HG02571 (cell line): ENCODE measurements at regions not wholly inside any gene's neighbourhood (a gene's known extent, or its start where the extent isn't known, plus 50 kb on each side); places are given as distances from the start of the nearest gene placed in this dataset.

ENCODE experiments used
- ATAC-seq: cut with Tn5 transposase; IDR thresholded peaks from one replicate; pipeline ENCODE4 v1.9.1; 2021; ENCODE audit warnings: mild to moderate bottlenecking, moderate library complexity; ENCODE audit not compliant: unreplicated experiment

GRCh38 chr5:30764704-30765103 lies 428.8 kb upstream of the CDH6 start:
- no peak for ATAC-seq

- ATAC-seq, result no peak
Observed at GRCh38 chr5:30759731-30760130, 433.8 kb upstream of the CDH6 start.

DNA sequence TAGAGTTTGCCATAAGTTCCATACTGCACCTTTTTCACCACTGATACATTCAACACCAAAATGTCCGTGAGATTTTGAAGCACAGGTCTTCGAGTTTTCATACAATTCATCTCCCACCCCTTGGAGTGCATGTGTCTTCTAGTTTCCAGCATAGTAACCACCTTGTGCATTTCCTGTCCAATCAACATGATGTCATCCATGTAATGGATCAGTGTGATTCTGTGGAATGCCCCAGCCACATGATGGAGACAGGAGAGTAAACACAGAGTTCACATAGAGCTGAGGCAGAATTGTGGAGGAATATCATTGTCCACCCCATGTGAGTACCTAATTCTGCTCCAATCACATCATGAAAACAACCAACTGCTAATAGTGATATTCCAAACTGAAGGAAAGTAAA lies 441.5 kb upstream of the CDH6 start:
- no peak for ATAC-seq

- no peak for ATAC-seq
Observed at GRCh38 chr5:30749971-30750370, 443.5 kb upstream of the CDH6 start.

DNA sequence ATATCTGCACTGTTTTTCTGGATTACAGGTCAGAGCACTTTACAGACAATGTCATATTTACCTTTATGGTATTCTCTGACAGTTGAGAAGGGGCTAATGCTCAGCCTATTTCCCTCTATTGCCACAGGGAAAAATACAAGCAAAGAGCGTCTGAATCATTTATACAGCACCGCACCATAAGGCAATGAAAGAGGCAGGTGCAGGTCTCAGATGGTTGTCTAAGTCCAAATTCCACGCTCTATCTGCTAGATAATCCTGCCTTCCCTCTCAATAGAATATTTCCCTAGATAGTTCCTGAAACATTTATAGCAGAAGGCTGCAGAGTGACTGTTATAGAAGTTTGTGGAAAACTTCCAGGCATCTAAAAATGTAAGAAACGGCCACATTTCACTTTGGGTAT lies 446.1 kb upstream of the CDH6 start:
- no peak for ATAC-seq

DNA sequence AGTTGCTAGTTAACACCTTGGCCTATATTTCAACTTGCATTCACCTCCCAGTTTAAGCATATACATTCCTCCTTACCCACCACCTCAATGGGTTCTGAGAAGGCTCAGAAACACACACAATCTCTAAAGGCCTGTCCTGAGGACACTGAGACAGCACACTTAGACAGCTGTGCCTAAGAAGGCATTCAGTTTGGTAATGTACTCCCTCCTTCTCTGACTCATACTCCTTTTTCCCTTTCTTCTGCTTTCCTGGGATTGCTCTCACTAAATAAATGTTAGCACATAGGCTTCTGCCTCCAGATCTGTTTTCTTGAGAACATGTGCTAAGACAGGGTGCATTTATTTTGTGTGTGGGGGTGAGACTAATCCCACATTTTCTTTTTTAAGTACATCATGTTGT lies 456.8 kb upstream of the CDH6 start:
- ATAC-seq, result no peak

- no peak for ATAC-seq
Observed at GRCh38 chr5:30734118-30734517, 459.4 kb upstream of the CDH6 start.

GRCh38 chr5:30725073-30725472 lies 468.4 kb upstream of the CDH6 start:
- ATAC-seq, result no peak

DNA sequence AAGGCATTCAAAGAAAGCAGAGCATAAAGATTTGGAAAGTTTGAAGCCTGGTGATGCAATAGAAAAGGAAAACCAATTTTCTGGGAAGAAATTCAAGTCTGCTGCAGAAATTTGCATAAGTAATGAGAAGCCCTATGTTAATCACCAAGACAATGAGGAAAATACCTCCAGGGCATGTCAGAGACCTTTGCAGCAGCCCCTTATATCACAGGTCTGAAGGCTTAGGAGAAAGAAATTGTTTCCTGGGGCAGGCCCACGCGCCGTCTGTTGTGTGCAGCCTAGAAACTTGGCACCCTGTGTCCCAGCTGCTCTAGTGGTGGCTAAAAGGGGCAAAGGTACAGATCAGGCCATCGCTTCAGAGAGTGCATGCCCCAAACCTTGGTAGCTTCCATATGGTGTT lies 495.3 kb upstream of the CDH6 start:
- no peak for ATAC-seq

DNA sequence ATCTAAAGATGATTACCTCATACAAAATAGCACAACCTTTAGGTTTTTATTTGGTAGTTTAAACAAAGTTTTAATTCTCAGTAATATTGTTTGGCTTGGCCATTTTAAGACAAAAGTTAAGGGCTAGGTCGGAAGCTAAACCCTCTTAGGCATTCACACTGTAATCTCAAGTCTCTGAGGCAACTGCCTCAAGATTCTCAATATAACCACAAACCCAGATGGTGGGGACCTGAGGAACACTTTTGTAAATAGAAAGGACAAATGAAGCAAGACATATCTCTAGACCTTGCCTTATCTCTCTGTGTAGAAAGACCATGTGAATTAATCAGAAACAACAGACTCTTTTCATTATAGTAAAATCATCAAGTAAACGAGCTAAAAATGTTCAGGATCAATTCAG lies 500.2 kb upstream of the CDH6 start:
- no peak for ATAC-seq

GRCh38 chr5:30690931-30691330 lies 502.6 kb upstream of the CDH6 start:
- ATAC-seq, result no peak

DNA sequence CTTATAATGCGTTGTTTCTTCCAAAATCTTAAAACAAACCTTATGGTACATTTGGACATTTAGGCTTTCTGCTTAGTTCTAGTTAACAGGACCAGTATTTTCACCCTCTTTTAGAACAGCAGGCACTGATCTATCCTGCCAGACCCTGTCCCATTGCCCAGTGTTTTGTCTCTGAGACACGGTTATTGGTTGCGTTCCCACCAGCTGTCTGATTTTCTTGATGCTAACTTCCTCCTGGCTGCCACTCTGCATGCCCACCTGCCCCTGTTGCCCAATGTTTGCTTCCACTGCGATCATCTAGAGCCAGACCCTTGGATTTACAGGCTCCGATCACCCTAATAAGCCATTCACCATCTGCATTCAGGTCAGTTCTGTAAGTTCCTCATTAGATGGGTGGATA lies 506.0 kb upstream of the CDH6 start:
- ATAC-seq, result no peak

DNA sequence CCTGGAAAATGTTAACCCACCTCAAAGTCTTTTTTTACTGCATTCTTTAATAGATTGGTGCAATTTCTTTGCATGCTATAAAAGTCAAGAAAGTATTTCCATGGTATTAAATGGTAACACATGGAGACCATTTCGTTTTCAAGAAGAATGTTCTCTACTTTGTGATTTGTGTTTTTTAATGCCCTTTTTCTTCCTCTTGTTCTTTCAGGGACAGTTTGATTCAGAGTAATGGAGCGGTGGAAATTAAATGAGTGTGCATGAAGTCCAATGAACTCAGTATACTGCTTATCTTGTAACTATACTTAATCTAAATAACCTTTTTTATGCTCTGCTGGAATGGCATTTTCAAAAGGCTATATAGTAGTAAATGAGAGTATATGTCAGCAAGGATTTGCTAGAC lies 507.0 kb upstream of the CDH6 start:
- ATAC-seq, result no peak

DNA sequence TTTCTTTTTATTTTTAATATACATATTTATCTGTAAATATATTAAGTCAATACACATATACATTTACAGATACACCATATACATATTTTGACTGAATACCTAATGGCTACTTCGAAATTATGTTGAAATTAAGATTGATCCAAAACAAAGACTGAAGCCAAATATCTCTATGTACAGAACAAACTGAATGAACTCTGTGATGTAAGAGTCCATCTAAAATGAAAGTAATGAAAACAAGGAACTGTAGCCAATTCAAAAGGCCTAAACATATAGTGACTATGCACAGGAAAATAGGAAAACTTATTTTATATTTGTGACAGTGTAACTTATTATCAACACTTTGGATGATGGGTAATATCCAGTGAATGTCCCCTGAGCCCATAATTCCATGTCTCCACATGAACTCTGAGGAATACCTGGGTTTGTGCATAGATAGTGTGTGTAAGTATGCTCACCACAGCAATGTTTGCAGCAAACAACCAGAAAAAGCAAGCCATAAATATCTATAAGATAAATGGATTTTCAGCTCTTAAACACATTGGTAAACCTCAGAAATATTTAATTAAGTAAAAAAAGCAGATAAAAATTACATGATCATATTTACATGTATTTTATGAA lies 517.2 kb upstream of the CDH6 start:
- no peak for ATAC-seq

DNA sequence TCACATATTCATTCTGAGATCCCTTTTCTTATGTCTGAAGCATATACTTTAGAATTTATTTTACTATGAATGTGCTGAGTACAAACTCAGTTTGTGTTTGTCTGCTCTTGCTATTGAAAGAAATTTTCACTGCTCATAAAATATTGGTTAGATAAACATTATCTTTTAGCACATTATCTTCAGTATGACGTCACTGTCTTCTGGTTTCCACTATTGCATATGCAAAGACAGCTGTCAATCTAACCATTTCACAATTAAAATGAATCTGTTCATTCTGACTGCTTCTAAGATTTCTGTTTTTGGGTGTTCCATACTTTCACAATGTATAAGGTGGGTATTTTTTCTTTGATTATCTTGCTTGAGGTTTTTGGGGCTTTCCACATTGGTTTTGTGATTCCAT lies 526.2 kb upstream of the CDH6 start:
- no peak for ATAC-seq

GRCh38 chr5:30663536-30663935 lies 530.0 kb upstream of the CDH6 start:
- ATAC-seq, result no peak

DNA sequence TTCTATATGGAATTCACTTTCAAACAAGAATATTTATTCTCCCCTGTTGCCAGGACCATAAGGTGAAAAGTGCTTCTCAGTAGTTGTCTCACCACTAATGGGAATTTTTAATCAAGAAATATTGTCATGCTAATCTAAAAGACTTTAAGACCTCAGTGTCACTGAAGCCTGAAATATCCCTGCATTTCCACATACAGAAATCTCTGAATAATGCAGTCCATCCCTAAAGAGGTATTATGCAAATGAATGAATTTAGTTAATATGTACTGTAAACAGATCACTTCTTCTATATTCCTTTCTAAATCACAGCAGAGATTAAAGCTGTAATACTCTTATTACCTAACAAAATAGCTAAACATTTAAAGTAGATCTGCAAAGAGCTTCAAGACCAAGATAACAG lies 531.1 kb upstream of the CDH6 start:
- no peak for ATAC-seq

- ATAC-seq, result no peak
Observed at GRCh38 chr5:30661730-30662129, 531.8 kb upstream of the CDH6 start.

- no peak for ATAC-seq
Observed at GRCh38 chr5:30659417-30659816, 534.1 kb upstream of the CDH6 start.

- ATAC-seq, result no peak
Observed at GRCh38 chr5:30650311-30650710, 543.2 kb upstream of the CDH6 start.

DNA sequence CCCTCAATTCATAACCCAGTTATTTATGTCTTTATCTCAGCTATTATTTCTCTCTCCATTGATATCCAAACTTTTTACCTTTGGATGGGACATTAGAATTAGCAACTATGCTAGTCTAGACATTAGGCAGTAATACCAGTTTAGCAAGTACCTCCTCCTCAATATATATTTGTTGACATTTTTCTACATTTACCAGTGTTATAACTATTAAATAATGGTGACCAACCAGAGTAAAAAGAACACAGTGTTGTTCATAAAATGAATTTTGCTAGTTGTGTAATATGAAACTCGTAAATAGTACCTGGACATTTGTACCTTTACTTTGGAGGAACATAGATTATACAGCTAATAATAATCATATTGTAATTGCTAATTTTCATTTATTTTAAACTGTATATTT lies 554.6 kb upstream of the CDH6 start:
- ATAC-seq, result no peak

DNA sequence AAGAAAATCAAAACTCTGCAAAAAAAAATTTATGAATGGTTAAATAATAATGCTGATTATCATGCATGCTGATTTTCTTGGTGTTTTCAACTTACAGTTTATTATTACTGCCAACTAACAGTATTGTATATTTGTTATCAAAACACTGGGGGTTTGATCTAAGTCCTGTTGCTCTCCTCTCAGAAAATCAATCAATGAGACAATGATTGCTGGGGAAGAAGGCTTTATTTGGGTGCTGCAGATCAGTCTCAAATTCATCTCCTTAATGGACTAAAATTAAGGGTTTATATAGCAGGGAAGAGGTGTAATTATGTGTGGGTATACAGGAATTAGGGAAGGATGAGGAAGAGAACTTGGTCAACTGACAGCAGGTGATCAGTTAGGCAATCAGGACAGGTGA lies 565.5 kb upstream of the CDH6 start:
- no peak for ATAC-seq

DNA sequence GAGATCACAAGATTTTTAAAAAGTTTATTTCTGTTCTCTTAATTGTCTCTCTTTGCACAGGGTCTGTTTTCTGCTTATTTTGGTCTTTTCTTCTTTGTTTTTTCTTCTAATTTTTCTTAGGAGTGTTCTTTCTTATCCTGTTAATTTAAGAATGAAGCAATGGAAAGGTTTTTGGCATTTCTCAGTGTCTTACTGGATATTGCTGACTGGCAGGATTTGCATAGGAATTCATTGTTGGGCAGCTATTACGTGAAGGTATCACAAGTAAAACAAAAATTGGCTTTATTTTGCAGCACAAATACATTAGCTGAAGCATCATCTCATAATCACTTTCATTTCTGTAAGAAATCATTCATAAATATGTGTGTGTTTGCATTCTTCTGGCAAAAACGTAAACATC lies 566.9 kb upstream of the CDH6 start:
- no peak for ATAC-seq
